ENCODE measurements at regions not wholly inside any gene's neighbourhood (a gene's known extent, or its start where the extent isn't known, plus 50 kb on each side); places are given as distances from the start of the nearest gene placed in this dataset.

GRCh38 chr2:5230444-5230843 lies 461.7 kb upstream of the SOX11 start:
- Mint-ChIP-seq H3K27ac (ENCODE audit: unreplicated experiment) (no peak overlapping the region), H3K4me3 (ENCODE audit: unreplicated experiment) (no peak overlapping the region), H3K27me3 (ENCODE audit: low read depth) (no peaks in the 10 kb centered on the region), H3K4me1 (ENCODE audit: low read depth) (peaks cover 3% of the 10 kb centered on the region), H3K9me3 (ENCODE audit: low read depth) (no peaks in the 10 kb centered on the region), H3K36me3 (ENCODE audit: low read depth) (no peaks in the 10 kb centered on the region)
- TF ChIP-seq, protein P1, sequence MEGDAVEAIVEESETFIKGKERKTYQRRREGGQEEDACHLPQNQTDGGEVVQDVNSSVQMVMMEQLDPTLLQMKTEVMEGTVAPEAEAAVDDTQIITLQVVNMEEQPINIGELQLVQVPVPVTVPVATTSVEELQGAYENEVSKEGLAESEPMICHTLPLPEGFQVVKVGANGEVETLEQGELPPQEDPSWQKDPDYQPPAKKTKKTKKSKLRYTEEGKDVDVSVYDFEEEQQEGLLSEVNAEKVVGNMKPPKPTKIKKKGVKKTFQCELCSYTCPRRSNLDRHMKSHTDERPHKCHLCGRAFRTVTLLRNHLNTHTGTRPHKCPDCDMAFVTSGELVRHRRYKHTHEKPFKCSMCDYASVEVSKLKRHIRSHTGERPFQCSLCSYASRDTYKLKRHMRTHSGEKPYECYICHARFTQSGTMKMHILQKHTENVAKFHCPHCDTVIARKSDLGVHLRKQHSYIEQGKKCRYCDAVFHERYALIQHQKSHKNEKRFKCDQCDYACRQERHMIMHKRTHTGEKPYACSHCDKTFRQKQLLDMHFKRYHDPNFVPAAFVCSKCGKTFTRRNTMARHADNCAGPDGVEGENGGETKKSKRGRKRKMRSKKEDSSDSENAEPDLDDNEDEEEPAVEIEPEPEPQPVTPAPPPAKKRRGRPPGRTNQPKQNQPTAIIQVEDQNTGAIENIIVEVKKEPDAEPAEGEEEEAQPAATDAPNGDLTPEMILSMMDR (IDR thresholded peaks at IDR 0.05) = no peak
- DNase-seq (ENCODE audit: low spot score) = no peak

GRCh38 chr2:5230855-5231254 lies 461.3 kb upstream of the SOX11 start:
- no peaks in the 10 kb centered on the region for H3K9me3 Mint-ChIP-seq (ENCODE audit: low read depth)
- DNase-seq (ENCODE audit: low spot score) = no peak
- TF ChIP-seq, protein P1 (IDR thresholded peaks at IDR 0.05) = no peak
- H3K36me3 Mint-ChIP-seq (ENCODE audit: low read depth) = no peaks in the 10 kb centered on the region
- no peak overlapping the region for H3K27ac Mint-ChIP-seq (ENCODE audit: unreplicated experiment)
- H3K4me1 Mint-ChIP-seq (ENCODE audit: low read depth) = peaks cover 3% of the 10 kb centered on the region
- H3K4me3 Mint-ChIP-seq (ENCODE audit: unreplicated experiment) = no peak overlapping the region
- H3K27me3 Mint-ChIP-seq (ENCODE audit: low read depth) = no peaks in the 10 kb centered on the region

GRCh38 chr2:5231287-5231686 lies 460.9 kb upstream of the SOX11 start:
- Mint-ChIP-seq H3K4me3 (ENCODE audit: unreplicated experiment) (no peak overlapping the region), H3K9me3 (ENCODE audit: low read depth) (no peaks in the 10 kb centered on the region), H3K36me3 (ENCODE audit: low read depth) (no peaks in the 10 kb centered on the region), H3K4me1 (ENCODE audit: low read depth) (peaks cover 3% of the 10 kb centered on the region), H3K27ac (ENCODE audit: unreplicated experiment) (no peak overlapping the region), H3K27me3 (ENCODE audit: low read depth) (no peaks in the 10 kb centered on the region)
- DNase-seq (ENCODE audit: low spot score) = no peak
- TF ChIP-seq, protein P1 (IDR thresholded peaks at IDR 0.05) = no peak

DNA sequence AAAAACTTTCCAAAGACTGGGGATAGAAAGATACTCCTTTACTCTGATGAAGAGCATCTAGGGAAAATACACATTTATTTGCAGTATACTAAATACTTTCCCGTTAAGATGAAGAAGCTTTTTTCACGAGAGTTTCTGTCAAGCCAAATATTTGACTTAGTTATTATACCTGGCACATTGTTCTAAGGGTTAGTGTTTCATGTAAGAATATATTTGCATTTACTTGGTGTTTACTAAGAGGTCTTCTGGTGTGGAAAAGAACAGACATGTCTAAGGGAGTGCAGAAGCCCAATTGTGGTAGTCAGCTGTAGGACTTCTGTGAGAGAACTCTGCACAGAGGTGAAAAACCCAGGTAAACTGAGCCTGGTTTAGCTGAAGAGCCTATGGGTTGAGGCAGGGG lies 457.6 kb upstream of the SOX11 start:
- Mint-ChIP-seq H3K4me3 (ENCODE audit: unreplicated experiment) (no peak overlapping the region), H3K27me3 (ENCODE audit: low read depth) (no peaks in the 10 kb centered on the region), H3K4me1 (ENCODE audit: low read depth) (peaks cover 3% of the 10 kb centered on the region), H3K36me3 (ENCODE audit: low read depth) (no peaks in the 10 kb centered on the region), H3K9me3 (ENCODE audit: low read depth) (no peaks in the 10 kb centered on the region), H3K27ac (ENCODE audit: unreplicated experiment) (no peak overlapping the region)
- TF ChIP-seq, protein P1 (IDR thresholded peaks at IDR 0.05) = no peak
- no peak for DNase-seq (ENCODE audit: low spot score)

- no peaks in the 10 kb centered on the region for H3K36me3 Mint-ChIP-seq (ENCODE audit: low read depth)
- TF ChIP-seq, protein P1 (IDR thresholded peaks at IDR 0.05) = no peak
- no peak overlapping the region for H3K4me3 Mint-ChIP-seq (ENCODE audit: unreplicated experiment)
- no peaks in the 10 kb centered on the region for H3K27me3 Mint-ChIP-seq (ENCODE audit: low read depth)
- H3K9me3 Mint-ChIP-seq (ENCODE audit: low read depth) = no peaks in the 10 kb centered on the region
- no peak for DNase-seq (ENCODE audit: low spot score)
- H3K27ac Mint-ChIP-seq (ENCODE audit: unreplicated experiment) = no peak overlapping the region
- H3K4me1 Mint-ChIP-seq (ENCODE audit: low read depth) = peaks cover 3% of the 10 kb centered on the region
Measured at GRCh38 chr2:5235701-5236100, 456.5 kb upstream of the SOX11 start.
